GM12891 (cell line): ENCODE measurements at regions not wholly inside any gene's neighbourhood (a gene's known extent, or its start where the extent isn't known, plus 50 kb on each side); places are given as distances from the start of the nearest gene placed in this dataset.
"Not testable (repeated sequence)": the region's sequence is repeated elsewhere in the genome, so short reads cannot be mapped to it uniquely, and the experiment has no call there.

Experiments used
- DNase-seq: peaks from one replicate; pipeline ENCODE4 v3.0.0; 2011; ENCODE audit warnings: low spot score; ENCODE audit not compliant: insufficient read length
- FAIRE-seq: peaks from 2 replicates; lab custom pipeline; 2011; peaks lifted over from hg19 to GRCh38; lab: Jason Lieb, UNC
- PAX5 ChIP-seq: IDR thresholded peaks from 2 replicates; pipeline ENCODE4 v1.6.1; 2011; ENCODE audit warnings: low read length, moderate library complexity, mild to moderate bottlenecking; ENCODE audit not compliant: insufficient read depth, severe bottlenecking
- POLR2A ChIP-seq: IDR thresholded peaks from 2 replicates; pipeline ENCODE4 v1.6.1; 2011; ENCODE audit warnings: low read depth, low read length, control low read depth
- POLR2AphosphoS5 ChIP-seq: IDR thresholded peaks from 2 replicates; pipeline ENCODE4 v1.6.1; 2011; ENCODE audit warnings: low read depth, low read length, control low read depth
- POU2F2 ChIP-seq: IDR thresholded peaks from 2 replicates; pipeline ENCODE4 v1.6.1; 2011; ENCODE audit warnings: low read depth, mild to moderate bottlenecking, control low read depth, low read length, moderate library complexity
- SPI1 ChIP-seq: IDR thresholded peaks from 2 replicates; pipeline ENCODE4 v1.6.1; 2011; ENCODE audit warnings: low read depth, low read length, control low read depth
- TAF1 ChIP-seq: IDR thresholded peaks from 2 replicates; pipeline ENCODE4 v1.6.1; 2011; ENCODE audit warnings: low read depth, low read length, control low read depth

GRCh38 chr5:163735069-163735468 is 229.7 kb downstream of the MAT2B start:
- no peak for DNase-seq
- TF ChIP-seq SPI1, result no peak
- TF ChIP-seq POLR2A, result no peak
- TF ChIP-seq POLR2AphosphoS5, result no peak
- TF ChIP-seq POU2F2, result no peak
- TF ChIP-seq TAF1, result no peak
- no peak for TF ChIP-seq PAX5
- FAIRE-seq, result no peak

DNA sequence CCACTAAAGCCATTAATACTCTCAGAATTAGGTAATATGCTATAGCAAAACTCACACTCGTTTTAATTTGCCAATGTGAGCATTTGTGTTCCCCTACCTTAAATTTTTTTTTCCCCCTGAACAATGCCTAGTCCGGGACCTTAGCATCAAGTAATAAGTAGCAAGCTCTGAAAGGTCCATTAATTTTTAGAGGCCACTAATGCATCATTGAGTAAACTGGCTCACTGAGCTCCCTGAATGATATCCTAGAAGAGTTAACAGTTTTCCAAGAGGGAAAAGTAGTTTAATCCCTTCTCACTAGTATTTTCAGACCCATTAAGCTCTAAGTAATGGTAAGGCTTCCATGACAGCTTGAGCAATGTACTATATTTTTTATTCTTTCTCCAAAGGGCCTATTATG is 242.2 kb downstream of the MAT2B start:
- TF ChIP-seq POLR2A (no peak), SPI1 (no peak), POLR2AphosphoS5 (no peak), TAF1 (no peak), PAX5 (no peak), POU2F2 (no peak)
- no peak for FAIRE-seq
- no peak for DNase-seq

- no peak for FAIRE-seq
- TF ChIP-seq SPI1 (no peak), PAX5 (no peak), POLR2AphosphoS5 (no peak), POLR2A (no peak), TAF1 (no peak), POU2F2 (no peak)
Observed at GRCh38 chr5:163748934-163749333, 243.5 kb downstream of the MAT2B start.

GRCh38 chr5:163750415-163750814 is 245.0 kb downstream of the MAT2B start:
- FAIRE-seq, DNase-seq: not testable (repeated sequence)

More at GRCh38 chr5:163748934-163749333, 243.5 kb downstream of the MAT2B start:
- DNase-seq, result no peak

DNA sequence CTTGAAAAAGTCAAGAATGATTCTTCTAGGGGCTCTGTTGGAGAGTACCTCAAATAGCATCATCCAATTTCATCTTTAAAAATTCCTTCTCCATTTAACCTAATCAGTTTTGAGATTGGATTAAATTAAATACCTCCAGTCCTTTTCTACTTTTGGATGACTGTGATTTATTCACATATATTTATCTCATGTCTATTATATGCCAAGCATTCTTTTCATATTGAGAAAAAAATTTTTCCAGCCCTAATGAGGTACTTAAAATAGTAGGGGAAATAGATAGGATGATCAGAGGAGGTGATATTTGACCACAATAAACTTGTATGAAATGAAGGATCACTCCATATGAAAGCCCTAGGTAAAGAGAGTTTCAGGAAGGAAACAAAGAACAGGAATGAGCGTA is 250.1 kb downstream of the MAT2B start:
- no peak for TF ChIP-seq POLR2A
- no peak for TF ChIP-seq POU2F2
- FAIRE-seq, result no peak
- no peak for DNase-seq

DNA sequence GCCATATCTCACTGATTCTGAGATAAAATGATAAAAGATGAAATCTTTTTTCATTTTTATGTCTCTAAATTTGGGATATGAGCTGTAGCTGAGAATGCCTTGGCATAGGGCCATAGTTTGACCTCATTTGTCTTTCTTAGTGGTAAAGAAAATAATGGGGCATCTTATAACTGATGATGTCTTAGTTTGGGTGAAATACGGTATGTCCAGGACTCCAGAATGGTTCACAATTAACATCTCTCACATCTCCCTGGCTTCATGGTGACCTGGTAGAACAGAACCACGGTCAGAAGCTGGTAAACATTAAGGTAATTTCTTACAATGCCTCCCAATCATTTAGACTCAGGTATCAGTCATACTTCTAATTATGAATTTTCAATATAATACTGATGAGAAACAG is 250.8 kb downstream of the MAT2B start:
- no peak for TF ChIP-seq POU2F2
- TF ChIP-seq POLR2A, result no peak
- TF ChIP-seq PAX5, result no peak
- no peak for TF ChIP-seq SPI1
- TF ChIP-seq TAF1, result no peak
- DNase-seq, result no peak
- FAIRE-seq, result no peak

DNA sequence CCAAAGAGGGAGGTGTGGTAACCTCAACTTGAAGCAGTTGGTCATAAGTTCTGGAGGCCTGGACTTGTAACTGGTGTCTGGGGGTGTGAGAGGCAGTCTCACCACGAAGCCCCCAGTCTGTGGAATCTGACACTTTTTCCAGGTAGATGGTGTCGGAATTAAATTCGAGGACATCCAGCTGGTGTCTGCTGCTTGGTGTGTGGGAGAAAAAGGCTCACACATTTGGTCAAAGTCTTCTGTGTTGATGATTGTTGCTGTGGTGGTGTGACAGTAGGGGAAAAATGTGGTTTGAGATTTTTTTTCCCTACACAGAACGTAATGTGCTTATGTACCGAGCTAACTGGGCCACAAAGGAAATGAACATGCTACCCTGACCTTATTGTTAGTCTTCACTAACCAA is 251.9 kb downstream of the MAT2B start:
- no peak for TF ChIP-seq POU2F2
- no peak for TF ChIP-seq PAX5
- TF ChIP-seq POLR2AphosphoS5, result no peak
- no peak for TF ChIP-seq SPI1
- no peak for TF ChIP-seq POLR2A

GRCh38 chr5:163758283-163758711 is 252.9 kb downstream of the MAT2B start:
- FAIRE-seq (no peak), DNase-seq (no peak)
- no peak for TF ChIP-seq PAX5
- TF ChIP-seq POLR2AphosphoS5, result no peak
- no peak for TF ChIP-seq SPI1
- TF ChIP-seq POLR2A, result no peak
- no peak for TF ChIP-seq TAF1
- no peak for TF ChIP-seq POU2F2

More for the DNA sequence above, 251.9 kb downstream of the MAT2B start:
- DNase-seq, result no peak
- FAIRE-seq, result no peak

GRCh38 chr5:163759000-163759704 is 253.7 kb downstream of the MAT2B start:
- TF ChIP-seq PAX5 (no peak), TAF1 (no peak), POLR2AphosphoS5 (no peak), POLR2A (no peak), POU2F2 (no peak), SPI1 (no peak)
- no peak for FAIRE-seq

DNA sequence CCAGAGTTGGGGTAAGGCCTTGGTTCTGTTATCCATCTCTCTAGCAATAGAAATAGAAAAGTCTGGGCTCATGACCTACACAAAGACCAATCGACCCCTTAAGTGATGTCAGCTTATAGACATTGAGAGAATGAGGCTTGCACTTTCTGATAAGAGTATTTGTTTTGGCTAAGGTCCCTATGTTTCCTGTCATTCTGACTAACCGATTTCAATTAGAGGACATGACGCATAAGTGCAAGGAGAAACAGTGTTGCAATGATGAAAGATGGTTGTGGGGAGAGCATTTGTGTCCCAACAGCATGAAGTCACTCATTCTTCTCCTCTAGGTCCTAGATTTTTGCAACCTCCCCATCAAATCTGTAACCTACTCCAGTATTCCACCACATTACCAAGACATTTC is 255.1 kb downstream of the MAT2B start:
- DNase-seq, result no peak
- TF ChIP-seq POLR2AphosphoS5, result no peak
- TF ChIP-seq POLR2A, result no peak
- no peak for TF ChIP-seq PAX5
- no peak for TF ChIP-seq POU2F2
- TF ChIP-seq SPI1, result no peak
- TF ChIP-seq TAF1, result no peak
- no peak for FAIRE-seq

More at GRCh38 chr5:163759000-163759704, 253.7 kb downstream of the MAT2B start:
- no peak for DNase-seq
